HG03342 (cell line): ENCODE measurements at regions not wholly inside any gene's neighbourhood (a gene's known extent, or its start where the extent isn't known, plus 50 kb on each side); places are given as distances from the start of the nearest gene placed in this dataset.
"Not testable (repeated sequence)": the region's sequence is repeated elsewhere in the genome, so short reads cannot be mapped to it uniquely, and the experiment has no call there.

Experiments
- ATAC-seq: cut with Tn5 transposase; IDR thresholded peaks from one replicate; pipeline ENCODE4 v1.9.1; 2021; ENCODE audit warnings: mild to moderate bottlenecking, moderate library complexity; ENCODE audit not compliant: unreplicated experiment

DNA sequence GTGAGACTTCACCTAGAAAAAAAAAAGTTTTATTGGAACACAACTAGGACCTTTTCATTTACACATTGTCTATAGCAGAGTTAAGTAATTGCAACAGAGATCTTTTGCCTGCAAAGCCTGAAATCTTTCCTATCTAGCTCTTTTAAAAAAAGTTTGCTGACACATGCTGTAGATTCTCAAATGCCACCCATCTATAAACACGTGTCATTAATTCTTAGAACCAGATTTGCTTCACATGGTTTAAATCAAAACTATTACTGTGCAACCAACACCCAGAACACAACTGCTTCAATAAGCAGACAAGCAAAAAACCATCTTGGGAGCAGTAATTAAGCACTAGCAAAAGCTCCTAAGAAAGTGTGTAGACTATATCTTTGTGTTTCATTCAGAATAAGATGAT lies 55.0 kb downstream of the OXSM start:
- no peak for ATAC-seq

DNA sequence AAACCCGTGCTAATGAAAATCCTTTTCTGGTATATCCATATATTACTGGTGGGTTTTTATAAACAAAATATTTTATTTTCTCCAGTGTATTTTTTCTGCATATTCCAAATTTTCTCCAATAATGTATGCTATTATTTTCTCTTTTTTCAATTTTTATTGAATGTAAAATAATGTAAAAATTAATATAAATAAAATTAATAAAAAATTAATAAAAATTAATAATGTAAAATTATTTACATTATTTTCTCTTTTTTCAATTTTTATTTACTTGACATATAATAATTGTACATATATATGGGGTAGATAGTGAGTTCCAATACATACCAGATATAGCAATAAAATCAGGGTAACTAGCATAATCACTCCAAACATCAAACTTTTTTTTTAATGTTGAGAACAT lies 56.4 kb downstream of the OXSM start:
- ATAC-seq = no peak

DNA sequence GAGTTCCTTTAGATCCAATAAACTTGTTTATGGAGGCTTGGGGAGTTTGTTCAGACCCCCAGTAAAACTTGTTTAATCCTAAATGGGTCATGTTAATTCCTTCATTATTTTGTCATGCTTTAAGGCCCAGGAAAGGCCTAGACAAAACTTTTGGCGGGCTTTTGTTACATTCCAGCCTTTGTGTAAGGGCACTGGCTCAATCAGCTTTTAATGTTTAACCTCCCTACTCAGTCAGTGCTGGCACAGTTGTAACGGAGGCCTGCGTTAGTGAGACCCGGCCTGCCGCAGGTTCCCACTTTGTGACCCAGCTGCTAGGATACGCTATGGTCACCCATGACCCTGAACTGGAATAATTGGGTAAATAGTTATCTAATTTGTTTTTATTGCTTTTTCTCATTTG lies 59.2 kb downstream of the OXSM start:
- no peak for ATAC-seq

DNA sequence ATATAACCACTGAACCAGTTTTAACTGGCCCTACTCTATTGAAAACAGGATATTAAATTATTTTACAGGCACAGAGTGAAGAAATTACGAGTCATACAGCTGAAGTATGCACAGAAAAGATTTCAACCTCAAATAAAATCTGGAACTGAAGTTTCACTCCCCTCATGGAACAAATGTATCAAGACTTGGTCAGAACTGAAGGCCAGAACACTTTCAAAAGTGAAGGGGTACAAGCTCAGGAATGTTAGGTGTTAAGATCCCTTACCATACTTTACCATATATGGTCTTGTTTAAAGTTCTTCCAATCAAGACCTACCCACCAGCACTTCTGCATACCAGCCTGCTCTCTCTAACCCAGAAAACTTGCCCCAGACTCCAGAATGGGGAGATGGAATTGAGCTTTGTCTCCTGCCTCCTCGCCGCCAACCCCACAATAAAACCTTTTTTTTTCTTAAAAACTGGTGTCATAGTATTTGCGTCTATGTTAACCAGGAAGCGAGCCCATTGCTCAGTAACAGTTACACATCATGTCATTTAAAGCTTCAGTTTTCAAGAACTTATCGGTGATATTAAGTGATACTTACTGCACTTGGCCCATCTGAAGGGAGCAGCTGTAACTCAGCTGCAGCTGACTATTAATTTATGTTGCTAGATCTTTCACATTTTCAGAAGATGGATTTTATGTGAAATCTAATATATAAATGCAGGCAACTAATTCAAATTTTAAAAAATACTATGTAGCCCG lies 59.9 kb downstream of the OXSM start:
- ATAC-seq = no peak

DNA sequence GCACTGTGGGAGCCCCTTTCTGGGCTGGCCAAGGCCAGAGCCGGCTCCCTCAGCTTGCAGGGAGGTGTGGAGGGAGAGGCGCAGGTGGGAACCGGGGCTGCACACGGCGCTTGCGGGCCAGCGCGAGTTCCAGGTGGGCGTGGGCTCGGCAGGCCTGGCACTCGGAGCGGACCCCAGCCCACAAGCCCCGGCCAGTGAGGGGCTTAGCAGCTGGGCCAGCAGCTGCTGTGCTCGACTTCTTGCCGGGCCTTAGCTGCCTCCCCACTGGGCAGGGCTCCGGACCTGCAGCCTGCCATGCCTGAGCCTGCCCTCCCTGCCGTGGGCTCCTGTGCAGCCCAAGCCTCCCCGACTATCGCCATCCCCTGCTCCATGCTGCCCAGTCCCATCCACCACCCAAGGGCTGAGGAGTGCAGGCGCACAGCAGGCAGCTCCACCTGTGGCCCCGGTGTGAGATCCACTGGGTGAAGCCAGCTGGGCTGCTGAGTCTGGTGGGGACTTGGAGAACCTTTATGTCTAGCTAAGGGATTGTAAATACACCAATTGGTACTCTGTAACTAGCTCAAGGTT lies 61.9 kb downstream of the OXSM start:
- ATAC-seq = not testable (repeated sequence)

DNA sequence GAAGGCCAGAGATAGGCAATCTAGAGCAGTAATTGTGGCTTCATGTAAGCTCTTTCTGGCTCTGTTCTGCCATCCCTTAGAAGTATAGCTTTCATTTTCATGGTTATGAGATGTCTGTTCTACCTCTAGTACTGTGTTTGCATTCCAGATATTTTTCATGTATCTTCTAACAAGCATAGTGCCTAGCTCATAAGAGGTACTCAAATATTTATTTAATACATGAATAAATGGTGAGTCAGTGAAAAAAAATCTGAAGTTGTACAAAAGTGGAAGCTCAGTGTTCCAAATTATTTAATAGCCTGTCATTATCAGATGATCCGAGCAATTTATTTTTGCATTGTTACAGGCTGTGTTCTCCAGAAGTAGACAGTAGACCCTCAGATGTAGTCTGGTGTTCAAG lies 64.3 kb downstream of the OXSM start:
- ATAC-seq = no peak

DNA sequence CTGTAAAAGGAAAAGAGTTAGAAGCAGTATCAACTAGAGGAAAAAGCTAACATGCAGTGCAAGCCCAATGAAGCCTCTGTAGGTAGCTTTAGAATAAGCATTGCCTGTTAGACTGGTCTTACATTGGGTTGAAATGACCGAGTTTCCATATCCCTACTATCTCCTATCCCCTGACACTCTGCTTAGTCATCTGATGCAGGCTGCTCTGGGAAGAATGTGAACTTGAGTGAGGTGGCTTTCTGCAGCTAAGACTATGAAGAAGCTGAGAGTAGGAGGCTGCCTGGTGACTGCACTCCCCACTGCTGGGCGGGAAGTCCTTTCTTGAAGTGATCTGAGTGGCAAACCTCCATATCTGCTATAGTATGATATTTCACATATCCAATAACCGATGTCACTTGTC lies 64.7 kb downstream of the OXSM start:
- no peak for ATAC-seq

DNA sequence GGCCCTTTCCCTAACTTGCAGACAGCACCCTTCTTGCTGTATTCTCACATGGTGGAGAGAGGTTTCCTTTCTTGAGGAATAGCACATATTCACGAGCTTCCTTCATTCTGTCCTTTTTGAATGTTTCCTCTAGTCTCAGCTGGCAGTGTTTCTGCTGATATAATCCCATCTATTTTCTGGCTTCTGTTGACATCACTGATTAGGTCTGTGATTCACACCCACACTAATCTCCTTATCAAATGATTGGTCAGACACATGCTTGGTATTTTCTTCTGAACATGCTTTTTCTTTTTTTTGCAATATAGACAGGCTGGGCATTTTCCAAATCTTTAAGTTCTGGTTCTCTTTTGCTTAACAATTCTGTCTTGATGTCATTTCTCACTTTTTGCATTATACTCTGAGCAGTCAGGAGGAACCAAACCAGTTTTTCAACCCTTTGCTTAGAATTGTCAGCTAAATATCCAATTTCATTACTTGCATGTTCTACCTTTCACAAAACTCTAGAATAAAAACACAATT lies 65.4 kb downstream of the OXSM start:
- no peak for ATAC-seq

DNA sequence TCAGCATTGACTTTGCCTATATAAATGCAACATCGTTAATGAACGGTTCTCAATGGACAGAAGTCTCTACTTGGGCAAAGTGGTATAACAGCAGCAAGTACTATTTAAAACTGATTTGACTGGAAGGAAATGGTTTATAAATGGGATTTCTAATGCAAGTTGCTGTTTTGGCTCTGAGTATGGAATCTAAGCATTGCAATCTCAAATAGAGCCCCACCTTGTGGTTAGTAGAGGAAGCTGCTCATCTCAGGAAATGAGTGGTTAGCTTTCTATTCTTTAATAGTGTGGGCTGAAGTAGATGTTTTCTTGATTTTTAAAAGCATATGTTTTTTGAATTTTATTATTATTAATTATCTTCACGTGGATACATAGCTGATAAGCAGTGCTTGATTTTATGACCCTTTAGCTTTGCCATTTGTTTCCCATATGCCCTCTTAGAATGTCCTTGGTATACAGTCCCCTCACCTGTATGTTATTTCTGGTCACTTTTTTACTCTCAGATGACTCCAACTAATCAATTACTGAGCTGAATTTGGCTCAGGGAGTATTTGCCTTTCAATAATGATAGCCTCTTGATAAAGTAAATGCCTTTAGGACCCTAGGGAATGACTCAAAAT lies 67.1 kb downstream of the OXSM start:
- ATAC-seq = peak; percentile 96

DNA sequence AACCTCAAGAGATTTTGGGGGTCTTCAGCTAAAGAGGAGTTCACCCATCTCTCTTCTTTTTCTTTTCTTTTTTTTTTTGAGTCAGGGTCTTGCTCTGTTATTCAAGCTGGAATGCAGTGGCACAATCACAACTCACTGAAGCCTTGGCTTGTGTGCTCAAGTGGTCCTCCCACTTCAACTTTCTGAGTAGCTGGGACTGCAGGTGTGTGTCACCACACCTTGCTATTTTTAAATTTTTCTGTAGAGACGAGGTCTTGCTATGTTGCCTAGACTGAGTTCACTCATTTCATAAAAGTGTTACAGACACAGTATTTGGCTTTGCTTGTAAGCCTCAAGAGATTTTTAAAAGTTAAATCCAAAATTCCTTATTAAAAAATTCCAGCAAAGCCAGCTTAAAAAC lies 71.7 kb downstream of the OXSM start:
- no peak for ATAC-seq

DNA sequence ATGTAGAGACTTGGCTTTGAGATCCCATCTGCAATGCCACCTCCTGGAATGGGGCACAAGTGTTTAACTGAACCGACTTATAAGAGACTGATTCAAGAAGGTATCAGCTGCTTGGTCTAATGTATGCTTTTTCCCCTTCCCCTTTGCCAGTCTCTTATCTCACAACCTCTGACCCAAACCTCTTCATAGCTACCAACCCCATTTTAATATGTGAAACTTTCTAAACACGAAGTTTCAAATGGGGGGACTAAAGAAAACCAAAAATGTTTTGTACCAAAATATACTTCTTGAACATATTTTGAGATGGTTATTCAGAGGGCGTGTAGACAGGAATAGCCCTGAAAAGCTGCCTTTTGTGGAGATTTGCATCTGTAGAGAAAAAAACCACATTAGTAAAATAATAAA lies 73.1 kb downstream of the OXSM start:
- ATAC-seq = no peak

DNA sequence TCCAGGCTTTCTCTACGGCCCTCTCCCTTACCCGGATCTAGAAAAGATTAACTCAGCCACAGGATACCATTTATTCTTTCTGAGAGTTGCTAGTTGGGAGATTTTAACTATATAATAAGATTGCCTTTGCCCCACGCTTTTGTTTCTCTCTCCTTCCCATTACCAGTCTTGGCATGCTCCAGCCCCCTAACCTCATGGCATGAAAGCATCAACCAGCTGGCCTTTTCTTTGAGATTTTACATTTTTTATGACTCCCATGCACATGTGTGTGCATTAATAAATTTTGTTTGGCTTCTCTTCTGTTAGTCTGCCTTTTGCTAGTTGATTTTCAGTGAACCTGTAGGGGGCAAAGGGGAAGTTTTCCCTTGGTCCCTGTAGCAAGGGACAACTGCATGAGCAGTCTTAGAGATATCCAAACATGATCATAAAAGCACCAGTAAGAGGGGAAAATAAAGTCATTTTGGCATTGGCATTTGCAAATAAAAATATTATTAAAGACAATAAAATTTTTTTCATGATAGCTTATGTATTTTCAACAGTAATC lies 73.6 kb downstream of the OXSM start:
- ATAC-seq = no peak

DNA sequence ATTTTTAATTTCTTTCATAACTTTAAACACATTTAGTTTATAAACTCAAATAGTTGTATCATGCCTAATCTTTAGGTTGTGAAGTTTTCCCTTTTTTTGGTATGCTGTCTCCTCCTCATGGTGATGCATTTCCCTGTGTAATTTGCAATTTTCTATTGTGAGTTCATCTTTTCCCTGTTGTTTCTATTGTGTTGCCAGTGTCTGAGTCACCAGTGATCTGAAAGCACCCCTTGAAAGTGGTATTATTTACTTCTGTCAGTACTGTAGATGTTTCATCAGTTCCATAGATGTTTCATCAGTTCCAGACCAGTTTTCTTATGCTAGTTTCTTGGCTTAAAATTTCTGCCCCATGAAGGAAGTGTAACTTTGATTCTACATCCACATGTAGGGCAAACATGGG lies 80.6 kb downstream of the OXSM start:
- ATAC-seq = no peak

DNA sequence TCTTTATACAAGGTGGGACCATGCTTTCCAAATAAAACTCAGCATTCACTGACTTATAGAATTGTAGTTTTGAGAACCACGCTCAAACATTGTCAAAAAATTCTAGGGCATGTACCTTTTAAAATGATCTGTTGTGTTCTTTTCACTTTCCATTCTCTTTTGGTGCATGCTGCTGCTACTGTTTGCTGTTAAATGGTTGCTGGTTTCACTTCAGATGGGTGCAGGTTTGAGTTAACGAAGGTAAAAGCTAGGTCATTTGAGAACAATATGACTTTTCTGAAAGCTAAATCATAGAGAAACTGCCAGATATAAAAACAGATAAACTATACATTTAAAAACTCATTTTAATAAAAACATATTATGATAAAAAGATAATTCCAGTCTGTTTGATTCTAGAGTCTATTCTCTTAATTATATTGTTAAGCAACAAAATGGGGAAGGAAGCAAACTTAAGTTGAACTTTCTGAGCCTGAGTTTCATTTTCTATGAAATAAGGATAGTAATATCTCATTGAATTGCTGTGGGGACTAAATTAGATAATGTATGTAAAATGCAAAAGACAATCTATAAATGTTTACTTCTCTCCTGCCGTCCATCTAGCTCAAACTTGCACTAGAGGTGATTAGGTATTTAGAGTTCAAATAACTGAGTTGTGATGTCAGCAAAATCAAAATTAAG lies 82.4 kb downstream of the OXSM start:
- ATAC-seq = peak; percentile 85

DNA sequence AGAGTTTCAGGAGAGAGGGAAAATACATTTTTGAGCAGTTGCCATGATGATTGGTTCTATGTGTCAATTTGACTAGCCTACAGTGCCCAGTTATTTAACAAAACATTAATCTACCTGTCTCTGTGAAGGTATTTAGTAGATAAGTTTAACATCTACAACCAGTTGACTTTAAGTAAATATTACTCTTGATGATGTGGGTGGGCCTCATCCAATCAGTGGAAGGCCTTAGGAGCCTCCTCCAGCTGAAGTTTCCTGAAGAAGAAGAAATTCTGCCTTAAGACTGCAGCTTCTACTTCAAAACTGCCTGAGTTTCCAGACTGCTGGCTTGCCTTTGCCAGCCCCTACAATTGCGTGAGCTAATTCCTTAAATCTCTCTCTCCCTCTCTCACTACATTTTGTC lies 93.6 kb downstream of the OXSM start:
- ATAC-seq = no peak

DNA sequence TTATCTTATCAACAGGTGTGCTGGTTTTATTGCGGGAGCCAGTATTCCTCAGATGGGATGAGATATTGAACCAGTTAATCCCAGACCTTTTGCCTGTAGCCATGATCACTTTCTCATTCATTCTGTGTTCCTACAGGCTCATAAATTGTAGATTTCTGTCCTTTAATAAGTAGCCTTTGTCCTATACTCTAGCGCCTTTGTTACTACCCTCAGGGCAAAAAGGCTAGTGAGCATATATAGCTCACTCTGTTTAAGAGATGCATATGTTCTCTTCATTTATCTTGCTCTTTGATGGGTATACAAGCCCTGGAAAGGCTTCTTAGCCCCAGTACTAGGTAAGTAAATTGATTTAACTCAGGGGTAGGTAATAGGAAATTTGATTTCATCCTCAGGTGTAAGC lies 95.1 kb downstream of the OXSM start:
- ATAC-seq = no peak

DNA sequence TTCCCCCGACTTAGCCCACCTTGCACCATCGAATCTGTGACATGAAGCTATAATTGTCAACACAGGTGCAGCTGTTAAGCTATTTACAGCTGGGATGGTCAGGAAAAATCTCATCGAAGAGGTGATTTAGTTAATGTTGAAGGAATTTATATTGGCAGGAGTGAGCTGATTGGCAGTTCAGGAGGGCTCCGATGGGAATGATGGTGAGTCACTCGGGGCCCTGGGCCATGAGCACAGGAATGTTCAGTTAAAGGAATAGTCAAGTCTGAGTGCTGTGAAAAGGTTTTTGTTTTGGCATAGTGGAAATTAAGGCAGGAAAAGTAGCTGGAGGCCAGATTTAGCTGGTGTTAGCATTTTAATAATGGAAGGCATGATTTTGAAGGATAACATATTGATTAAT lies 95.7 kb downstream of the OXSM start:
- ATAC-seq = no peak

DNA sequence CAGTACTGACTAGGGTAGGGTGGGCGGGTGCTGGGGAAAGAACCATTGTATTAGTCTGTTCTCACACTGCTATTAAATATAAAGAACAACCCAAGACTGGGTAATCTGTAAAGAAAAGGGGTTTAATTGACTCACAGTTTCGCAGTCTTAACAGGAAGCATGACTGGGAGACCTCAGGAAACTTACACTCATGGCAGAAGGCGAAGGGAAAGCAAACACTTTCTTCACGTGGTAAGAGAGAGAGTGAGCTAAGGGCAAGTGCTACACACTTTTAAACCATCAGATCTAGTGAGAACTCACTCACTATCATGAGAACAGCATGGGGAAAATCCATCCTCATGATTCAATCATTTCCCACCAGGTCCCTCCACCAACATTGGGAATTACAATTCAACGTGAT lies 98.0 kb downstream of the OXSM start:
- ATAC-seq = no peak

DNA sequence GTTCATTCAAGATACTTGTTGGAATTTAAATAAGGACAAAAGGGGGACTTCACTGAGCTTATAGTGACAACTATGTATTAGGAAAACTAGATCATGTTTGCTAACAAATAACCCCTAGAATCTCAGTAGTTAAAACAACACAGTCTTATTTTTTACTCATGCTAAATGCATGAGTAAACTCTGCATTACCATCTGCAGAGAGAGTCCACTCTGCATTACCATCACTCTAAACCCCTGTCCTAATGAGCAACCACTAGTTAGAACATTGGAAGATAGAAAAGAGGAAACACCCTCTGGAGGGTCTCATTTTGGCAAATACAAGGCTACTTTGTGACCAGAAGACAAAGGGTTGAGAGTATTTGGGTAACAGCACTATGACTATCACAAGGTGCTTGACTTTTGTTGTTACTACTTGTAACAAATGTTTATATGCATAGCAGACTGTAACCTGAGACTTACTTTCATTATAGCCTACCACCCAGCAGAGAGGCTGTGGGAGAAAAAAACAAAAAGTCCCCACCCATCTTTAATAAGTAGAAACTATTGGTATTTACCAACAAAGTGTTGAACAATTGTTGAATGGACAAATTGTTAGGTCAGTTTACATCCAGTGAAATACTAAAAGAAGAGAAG lies 99.1 kb downstream of the OXSM start:
- ATAC-seq = no peak

DNA sequence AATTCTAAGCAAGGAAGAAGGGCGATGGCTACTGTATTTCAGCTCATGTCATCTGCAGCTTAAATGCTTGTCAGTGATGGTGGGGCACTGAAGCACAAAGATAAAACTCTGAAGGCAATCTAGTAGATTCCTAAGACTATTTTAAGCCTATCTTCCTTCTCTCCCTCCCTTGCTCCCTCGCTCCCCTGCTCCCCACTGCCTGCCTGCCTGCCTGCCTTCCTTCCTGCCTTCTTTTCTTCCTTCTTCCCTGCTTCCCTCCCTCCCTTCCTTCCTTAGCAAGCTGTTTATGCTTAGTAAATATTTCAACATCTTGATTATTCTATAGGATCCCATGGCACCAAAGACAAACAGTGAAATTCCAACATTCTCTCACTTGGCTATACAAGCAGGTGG lies 99.6 kb downstream of the OXSM start:
- no peak for ATAC-seq

DNA sequence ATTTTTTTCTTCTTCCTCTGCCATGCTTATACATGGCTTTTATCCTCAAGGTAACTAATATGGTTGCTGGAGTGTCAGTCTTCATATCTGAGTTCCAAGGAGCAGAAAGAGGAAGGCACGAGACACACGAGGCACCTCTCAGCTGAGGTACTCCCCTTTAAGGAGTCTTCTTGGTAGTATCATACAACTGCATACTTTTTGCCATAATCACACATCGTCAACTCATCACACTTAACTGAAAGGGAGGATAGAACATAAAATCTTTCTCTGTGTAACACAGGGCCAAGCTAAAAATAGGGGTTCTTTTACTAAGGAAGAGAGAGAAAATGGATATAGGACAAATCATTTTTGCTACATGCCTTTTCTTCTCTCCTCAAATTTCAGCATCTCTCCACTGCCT lies 104.2 kb downstream of the OXSM start:
- no peak for ATAC-seq
